IPS-20b (cell line): ENCODE measurements at regions not wholly inside any gene's neighbourhood (a gene's known extent, or its start where the extent isn't known, plus 50 kb on each side); places are given as distances from the start of the nearest gene placed in this dataset.

Experiments
- H3K27ac ChIP-seq: one replicate; pipeline ENCODE4 v1.5.1; 2013; ENCODE audit warnings: low read length
- H3K27me3 ChIP-seq: 2 replicates; pipeline ENCODE4 v1.6.1; 2013; ENCODE audit warnings: mild to moderate bottlenecking, low read length, inconsistent platforms; ENCODE audit not compliant: insufficient read depth
- H3K36me3 ChIP-seq: 2 replicates; pipeline ENCODE4 v1.6.1; 2013; ENCODE audit warnings: low read depth, mild to moderate bottlenecking, inconsistent platforms, low read length, moderate library complexity; ENCODE audit not compliant: insufficient read depth
- H3K4me1 ChIP-seq: 2 replicates; pipeline ENCODE4 v1.6.1; 2013; ENCODE audit warnings: mild to moderate bottlenecking, control low read depth, inconsistent platforms, low read length, moderate library complexity; ENCODE audit not compliant: insufficient read depth
- H3K4me3 ChIP-seq: 2 replicates; pipeline ENCODE4 v1.5.1; 2013; ENCODE audit warnings: mild to moderate bottlenecking, low read length, inconsistent platforms
- H3K9ac ChIP-seq: 2 replicates; pipeline ENCODE4 v1.6.1; 2013; ENCODE audit warnings: low read depth, mild to moderate bottlenecking, inconsistent platforms, low read length, moderate library complexity
- H3K9me3 ChIP-seq: 2 replicates; pipeline ENCODE4 v1.6.1; 2013; ENCODE audit warnings: mild to moderate bottlenecking, low read depth, low read length, inconsistent platforms; ENCODE audit not compliant: insufficient read depth

DNA sequence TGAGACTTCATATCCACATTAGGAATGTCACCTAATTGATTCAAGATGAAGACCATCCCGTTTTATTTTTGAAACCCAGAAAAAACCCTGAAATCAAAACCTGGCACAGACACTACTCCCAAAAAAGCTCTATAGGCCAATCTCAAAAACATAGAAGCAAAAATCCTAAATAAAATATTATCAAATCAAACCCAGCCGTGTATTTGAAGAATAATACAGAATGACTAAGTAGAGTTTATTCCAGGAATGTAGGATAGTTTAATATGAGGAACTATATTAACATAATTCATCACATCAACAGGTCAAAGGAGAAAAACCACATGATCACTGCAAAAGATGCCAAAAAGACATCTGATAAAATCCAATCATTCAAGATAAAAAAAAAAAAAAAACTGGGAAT lies 167.1 kb downstream of the ACTL7B start:
- no peaks in the 10 kb centered on the region for H3K27me3 ChIP-seq
- H3K27ac ChIP-seq: no peak overlapping the region
- H3K9me3 ChIP-seq: peaks cover 11% of the 10 kb centered on the region
- no peak overlapping the region for H3K4me3 ChIP-seq
- no peak overlapping the region for H3K9ac ChIP-seq
- no peaks in the 10 kb centered on the region for H3K36me3 ChIP-seq
- H3K4me1 ChIP-seq: peaks cover 4% of the 10 kb centered on the region

DNA sequence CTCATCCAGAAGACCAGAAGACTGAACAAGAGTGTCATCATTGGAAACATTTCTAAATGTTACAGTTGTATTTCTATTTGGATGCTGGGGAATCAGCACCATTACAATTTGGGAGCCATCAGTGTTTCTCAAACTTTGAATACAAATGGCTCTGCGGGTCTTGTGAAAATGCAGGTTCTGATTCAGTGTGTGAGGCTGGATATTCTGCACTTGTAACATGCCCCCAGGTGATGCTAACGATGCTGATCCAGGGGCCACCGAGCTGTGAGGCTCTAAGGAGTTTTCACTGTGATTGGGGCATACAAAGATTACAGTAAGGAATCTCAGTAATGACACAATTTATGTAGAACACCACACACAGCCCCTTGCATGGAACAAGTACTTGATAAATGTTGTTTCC lies 167.7 kb downstream of the ACTL7B start:
- Histone ChIP-seq H3K4me1 (peaks cover 7% of the 10 kb centered on the region), H3K27ac (no peak overlapping the region), H3K27me3 (no peaks in the 10 kb centered on the region), H3K9ac (no peak overlapping the region), H3K9me3 (peaks cover 11% of the 10 kb centered on the region), H3K36me3 (no peaks in the 10 kb centered on the region), H3K4me3 (no peak overlapping the region)

DNA sequence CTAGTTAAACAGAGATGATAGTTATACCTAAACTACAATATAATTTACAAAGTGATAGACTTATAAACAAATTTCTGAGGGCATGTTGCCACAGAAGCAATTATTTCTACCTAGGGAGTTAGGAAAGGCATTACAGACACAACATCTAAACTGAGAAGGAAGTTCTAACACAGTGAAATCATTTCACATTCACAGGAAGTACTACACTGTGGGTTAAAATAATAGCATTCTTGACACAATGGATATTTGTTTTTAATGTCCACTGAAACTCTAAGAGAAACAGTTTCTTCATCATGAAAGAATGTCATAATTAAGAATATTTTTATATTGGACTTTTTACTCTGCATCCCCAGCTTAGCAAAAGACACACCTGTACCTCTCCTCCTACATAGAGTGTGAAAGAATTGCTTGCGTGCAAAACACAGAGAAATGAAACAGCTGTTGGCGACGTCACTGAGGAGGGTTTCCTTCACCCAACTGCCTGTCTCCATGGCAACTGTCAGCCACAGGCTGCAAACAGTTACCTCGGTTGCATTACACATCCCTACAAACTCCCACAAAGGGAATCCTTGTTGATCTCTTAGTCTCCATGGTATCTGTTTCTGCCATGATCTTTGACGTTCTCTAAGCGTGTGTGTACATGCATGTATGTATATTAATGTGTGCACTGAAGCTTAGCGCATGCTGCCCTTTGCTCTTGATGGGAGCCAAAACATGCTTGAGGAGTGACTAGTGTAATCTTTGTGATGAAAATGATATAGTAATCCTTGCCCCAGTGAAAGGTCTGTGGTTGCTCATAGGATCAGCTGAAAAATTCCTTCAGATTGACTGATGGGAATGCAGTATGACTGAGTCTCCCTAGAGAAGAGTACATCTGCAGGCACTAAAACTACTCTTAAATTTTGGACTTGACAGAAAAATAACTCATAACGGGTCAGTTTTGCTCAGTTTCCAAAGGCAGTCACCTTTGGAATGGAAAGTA lies 168.5 kb downstream of the ACTL7B start:
- H3K27ac ChIP-seq: no peak overlapping the region
- H3K4me1 ChIP-seq: peaks cover 7% of the 10 kb centered on the region
- no peaks in the 10 kb centered on the region for H3K36me3 ChIP-seq
- H3K9ac ChIP-seq: no peak overlapping the region
- H3K4me3 ChIP-seq: no peak overlapping the region
- H3K9me3 ChIP-seq: peaks cover 11% of the 10 kb centered on the region
- no peaks in the 10 kb centered on the region for H3K27me3 ChIP-seq

DNA sequence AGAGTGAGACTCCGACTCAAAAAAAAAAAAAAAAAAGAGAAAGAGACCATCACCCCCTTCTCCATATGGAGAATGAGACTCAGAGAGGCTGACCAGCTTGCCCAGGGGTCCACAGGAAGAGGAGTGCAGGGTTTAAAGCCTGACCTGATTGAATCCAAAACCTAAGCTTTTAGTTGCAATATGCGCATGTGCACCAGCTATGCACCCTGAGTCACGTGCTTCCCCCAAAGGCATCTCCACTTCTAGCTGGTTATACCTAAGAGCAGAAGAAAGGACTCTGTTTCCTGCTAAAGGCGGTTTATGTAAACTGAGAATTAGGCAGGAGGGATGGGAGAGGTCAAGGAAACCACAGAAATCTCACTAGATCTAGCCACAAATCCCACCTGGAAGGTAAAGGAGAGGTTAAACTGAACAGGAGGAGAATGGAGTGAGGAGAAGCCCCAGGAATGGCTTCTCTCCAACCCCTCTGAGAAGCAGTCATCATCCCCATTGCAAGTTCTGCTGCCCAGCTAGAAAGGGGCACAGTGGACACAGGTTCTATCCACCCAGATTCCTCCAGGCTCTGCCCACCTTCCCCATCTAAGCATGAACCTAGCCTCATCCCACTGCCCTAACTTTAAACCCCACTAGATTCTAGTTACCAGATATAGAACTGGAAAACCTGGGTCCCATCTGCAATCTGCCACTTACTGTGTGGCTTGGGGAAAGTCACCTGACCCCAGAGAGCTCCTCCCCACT lies 171.3 kb downstream of the ACTL7B start:
- Histone ChIP-seq H3K9me3 (peaks cover 11% of the 10 kb centered on the region), H3K27ac (no peak overlapping the region), H3K9ac (no peak overlapping the region), H3K27me3 (no peaks in the 10 kb centered on the region), H3K4me1 (peaks cover 7% of the 10 kb centered on the region), H3K36me3 (no peaks in the 10 kb centered on the region), H3K4me3 (no peak overlapping the region)

DNA sequence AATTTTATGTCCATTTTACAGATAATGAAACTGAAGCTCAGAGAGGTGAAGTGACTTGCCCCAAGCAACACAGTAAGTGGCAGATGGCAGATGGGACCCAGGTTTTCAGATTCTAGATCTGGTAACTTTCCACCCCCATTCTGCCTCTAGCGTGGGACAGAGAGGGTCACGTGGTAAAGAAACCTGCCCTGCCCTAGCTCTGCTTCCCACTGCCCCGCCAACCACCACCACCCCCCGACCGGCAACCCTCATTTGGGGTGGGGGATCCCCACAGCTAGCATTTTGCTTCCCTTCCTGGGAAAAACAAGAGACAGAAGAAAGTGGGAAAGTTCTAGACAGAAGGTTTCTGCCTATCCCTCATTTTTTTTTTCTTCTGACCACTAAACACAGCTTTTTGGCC lies 172.5 kb downstream of the ACTL7B start:
- Histone ChIP-seq H3K36me3 (no peaks in the 10 kb centered on the region), H3K4me1 (peaks cover 7% of the 10 kb centered on the region), H3K9me3 (peaks cover 3% of the 10 kb centered on the region), H3K9ac (no peak overlapping the region), H3K4me3 (no peak overlapping the region), H3K27ac (no peak overlapping the region), H3K27me3 (no peaks in the 10 kb centered on the region)

DNA sequence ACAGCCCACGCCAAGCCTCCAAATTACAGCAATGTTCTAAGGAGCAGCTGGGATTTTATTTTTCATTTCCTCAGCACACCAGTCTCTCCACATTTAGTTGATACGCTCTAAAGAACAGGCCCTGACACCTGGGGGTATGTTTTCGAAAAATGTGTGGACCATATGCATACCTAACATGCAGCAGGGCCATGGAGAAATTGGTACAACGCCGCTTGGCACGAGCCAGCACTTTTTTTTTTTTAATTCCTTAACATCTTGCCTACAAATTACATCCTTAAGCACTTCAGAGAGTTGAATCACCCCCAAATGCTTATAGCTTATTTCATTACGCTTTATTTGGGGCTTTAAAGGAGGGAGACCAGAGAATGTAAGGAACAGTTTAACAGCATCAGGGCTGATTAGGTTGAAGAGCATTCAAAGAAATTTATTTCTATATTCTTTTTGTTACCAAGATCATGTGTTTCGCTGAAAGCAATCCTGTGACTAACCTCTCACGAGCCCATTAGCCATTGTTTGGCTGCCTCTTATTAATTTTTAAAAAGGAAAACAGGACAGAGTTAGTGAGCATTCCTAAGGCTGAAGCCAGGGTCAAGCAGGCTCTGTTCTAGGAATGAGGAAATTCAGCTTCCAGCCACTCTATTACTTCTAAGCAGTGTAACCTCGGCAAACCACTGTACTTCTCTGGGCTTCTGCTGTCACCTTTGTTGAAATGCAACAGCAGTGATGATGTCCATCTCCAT lies 173.8 kb downstream of the ACTL7B start:
- Histone ChIP-seq H3K27ac (no peak overlapping the region), H3K27me3 (no peaks in the 10 kb centered on the region), H3K9me3 (peaks cover 3% of the 10 kb centered on the region), H3K4me3 (no peak overlapping the region), H3K36me3 (no peaks in the 10 kb centered on the region), H3K9ac (no peak overlapping the region), H3K4me1 (peaks cover 8% of the 10 kb centered on the region)

DNA sequence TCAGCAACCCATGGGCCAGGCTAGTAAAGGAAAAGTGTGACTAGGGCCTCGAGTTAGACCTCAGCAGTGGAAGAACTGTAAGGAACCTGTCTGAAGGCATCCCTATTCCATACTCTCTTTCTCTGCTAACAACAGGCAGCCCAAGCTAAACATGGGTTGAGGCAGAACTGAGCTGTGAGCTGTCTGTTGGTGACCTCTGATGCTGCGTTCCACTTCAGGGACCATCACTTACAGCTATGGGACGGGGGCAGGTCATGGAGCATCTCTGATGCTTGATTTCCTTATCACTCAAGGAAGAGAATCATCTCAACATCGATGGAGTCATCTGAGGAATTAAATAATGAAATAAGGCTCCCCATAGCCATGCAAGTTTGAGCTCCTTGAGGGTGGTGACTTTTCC lies 174.8 kb downstream of the ACTL7B start:
- no peak overlapping the region for H3K4me3 ChIP-seq
- H3K9ac ChIP-seq: no peak overlapping the region
- H3K4me1 ChIP-seq: peaks cover 13% of the 10 kb centered on the region
- H3K27me3 ChIP-seq: no peaks in the 10 kb centered on the region
- H3K27ac ChIP-seq: no peak overlapping the region
- no peaks in the 10 kb centered on the region for H3K36me3 ChIP-seq
- no peaks in the 10 kb centered on the region for H3K9me3 ChIP-seq

DNA sequence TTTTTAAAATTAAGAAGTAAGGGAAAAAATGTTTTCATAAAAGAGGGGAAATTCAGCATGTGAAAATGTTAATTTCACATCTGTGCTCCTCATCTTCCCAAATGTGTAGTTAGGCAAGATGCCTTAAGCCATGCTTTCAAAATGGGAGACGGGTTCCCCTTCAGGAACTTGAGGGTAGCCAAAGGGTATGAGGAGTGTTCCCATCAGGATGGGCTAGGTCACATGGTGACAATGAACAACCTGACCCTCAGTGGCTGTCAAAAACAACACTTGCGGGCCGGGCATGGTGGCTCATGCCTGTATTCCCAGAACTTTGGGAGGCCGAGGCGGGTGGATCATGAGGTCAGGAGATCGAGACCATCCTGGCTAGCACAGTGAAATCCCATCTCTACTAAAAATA lies 178.0 kb downstream of the ACTL7B start:
- no peaks in the 10 kb centered on the region for H3K36me3 ChIP-seq
- H3K27ac ChIP-seq: no peak overlapping the region
- no peaks in the 10 kb centered on the region for H3K9me3 ChIP-seq
- H3K4me1 ChIP-seq: peaks cover 6% of the 10 kb centered on the region
- no peaks in the 10 kb centered on the region for H3K27me3 ChIP-seq
- H3K4me3 ChIP-seq: no peak overlapping the region
- no peak overlapping the region for H3K9ac ChIP-seq

DNA sequence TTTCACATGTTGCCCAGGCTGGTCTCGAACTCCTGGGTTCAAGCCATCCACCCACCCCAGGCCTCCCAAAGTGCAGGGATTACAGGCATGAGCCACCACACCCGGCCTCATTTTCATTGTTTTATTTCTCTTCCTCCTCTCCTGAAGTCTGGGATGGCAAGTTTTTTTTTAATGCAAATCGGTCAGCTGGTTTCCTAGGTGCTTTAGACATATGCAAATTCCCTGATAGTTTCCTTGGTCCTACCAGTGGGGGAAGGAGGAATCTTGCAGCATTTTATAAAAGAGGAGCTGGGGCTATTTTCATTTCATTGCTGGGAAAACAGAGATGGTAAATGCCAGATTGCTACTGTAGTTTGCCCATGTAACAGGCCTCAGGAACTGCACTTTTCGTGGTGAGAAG lies 179.4 kb downstream of the ACTL7B start:
- H3K36me3 ChIP-seq: no peaks in the 10 kb centered on the region
- H3K27me3 ChIP-seq: no peaks in the 10 kb centered on the region
- peaks cover 6% of the 10 kb centered on the region for H3K4me1 ChIP-seq
- no peaks in the 10 kb centered on the region for H3K9me3 ChIP-seq
- no peak overlapping the region for H3K9ac ChIP-seq
- H3K27ac ChIP-seq: no peak overlapping the region
- peak overlapping the region; percentile 8; the same call in 1 of the 2 replicates for H3K4me3 ChIP-seq

DNA sequence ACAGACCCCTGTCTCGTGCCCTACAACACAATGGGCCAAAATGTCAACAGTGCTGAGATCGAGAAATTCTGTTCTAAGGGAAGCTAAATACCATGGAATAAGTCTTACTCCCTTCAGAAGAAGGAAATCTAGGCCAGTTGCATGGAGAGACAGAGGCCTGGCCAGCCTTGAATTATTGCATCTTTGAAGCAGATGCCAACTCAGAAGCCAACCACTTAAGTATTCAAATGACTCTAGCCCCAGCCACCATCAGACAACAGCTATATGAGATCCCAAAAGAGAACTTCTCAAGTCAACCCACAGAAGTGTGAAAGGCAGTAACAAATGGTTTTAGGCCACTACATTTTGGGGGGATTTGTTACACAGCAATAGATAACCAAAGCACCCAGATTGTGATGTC lies 180.1 kb downstream of the ACTL7B start:
- Histone ChIP-seq H3K9ac (no peak overlapping the region), H3K36me3 (no peaks in the 10 kb centered on the region), H3K4me1 (peaks cover 6% of the 10 kb centered on the region), H3K4me3 (no peak overlapping the region), H3K27ac (no peak overlapping the region), H3K9me3 (no peaks in the 10 kb centered on the region), H3K27me3 (no peaks in the 10 kb centered on the region)

DNA sequence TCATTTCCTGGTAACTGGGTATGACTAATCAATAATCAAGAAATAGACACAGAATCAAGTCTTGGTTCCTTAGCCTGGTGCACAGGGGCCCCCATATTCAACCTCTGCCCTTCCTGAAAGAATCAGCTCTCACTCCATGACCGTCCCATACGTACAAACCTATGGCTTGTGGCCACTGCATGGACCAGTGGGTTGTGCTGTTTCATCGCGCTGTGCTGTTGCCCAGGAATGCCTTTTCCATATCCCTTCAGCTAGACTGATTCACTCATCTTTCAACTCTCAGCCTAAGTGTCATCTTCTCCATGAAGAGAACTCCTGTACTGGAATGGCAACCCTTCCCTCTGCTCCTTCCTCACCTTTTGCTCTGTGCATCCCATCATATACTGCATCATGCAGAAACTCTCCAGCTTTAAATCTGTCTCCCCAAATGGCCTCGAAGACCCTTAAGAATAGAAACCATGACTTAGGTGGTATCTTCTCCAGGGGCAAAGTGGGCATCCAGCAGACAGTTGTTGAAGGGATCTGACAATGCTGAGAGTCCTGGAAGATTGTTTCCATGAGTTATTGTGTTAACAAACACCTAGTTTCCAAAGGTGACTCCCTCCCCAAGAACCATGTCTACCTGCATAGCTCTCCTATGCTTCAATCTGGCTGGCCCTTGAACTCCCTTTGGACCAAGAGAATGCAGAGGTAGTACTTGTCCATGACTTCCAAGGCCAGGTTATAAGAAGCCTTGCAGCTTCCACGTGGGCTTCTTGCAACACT lies 180.8 kb downstream of the ACTL7B start:
- no peak overlapping the region for H3K27ac ChIP-seq
- no peaks in the 10 kb centered on the region for H3K36me3 ChIP-seq
- no peak overlapping the region for H3K9ac ChIP-seq

More for the DNA sequence above, 180.8 kb downstream of the ACTL7B start:
- no peak overlapping the region for H3K4me3 ChIP-seq
- no peaks in the 10 kb centered on the region for H3K9me3 ChIP-seq
- H3K4me1 ChIP-seq: peaks cover 6% of the 10 kb centered on the region
- H3K27me3 ChIP-seq: no peaks in the 10 kb centered on the region
